ENCODE measurements at regions not wholly inside any gene's neighbourhood (a gene's known extent, or its start where the extent isn't known, plus 50 kb on each side); places are given as distances from the start of the nearest gene placed in this dataset.
"Not testable (repeated sequence)": the region's sequence is repeated elsewhere in the genome, so short reads cannot be mapped to it uniquely, and the experiment has no call there.

GRCh38 chr6:98056955-98057354, 773.9 kb upstream of the MMS22L start:
- DNase-seq, result no peak
- Histone ChIP-seq H3K4me3 (no peak overlapping the region), H3K36me3 (no peaks in the 10 kb centered on the region), H3K9me3 (no peaks in the 10 kb centered on the region), H3K27ac (no peak overlapping the region), H3K27me3 (no peaks in the 10 kb centered on the region), H3K4me1 (no peaks in the 10 kb centered on the region)
- WGBS, 2 donors, result 43 to 51% methylated on average over 5 of the region's 5 CpGs
- intact Hi-C loops (cut with DNase I), result no loop called here
- TF ChIP-seq CTCF (IDR thresholded peaks at IDR 0.05) (no peak), EP300 (IDR thresholded peaks at IDR 0.05) (no peak), POLR2AphosphoS5 (IDR thresholded peaks at IDR 0.05) (no peak), POLR2A (IDR thresholded peaks at IDR 0.05) (no peak)

GRCh38 chr6:98067375-98067774, 767.0 kb upstream of the POU3F2 start:
- Histone ChIP-seq H3K27me3 (no peaks in the 10 kb centered on the region), H3K4me1 (no peaks in the 10 kb centered on the region), H3K4me3 (no peak overlapping the region), H3K36me3 (no peaks in the 10 kb centered on the region), H3K9me3 (no peaks in the 10 kb centered on the region), H3K27ac (no peak overlapping the region)
- intact Hi-C loops (cut with DNase I), result no loop called here
- WGBS, 2 donors, result 42 to 55% methylated on average over 2 of the region's 2 CpGs
- TF ChIP-seq POLR2AphosphoS5 (IDR thresholded peaks at IDR 0.05) (no peak), CTCF (IDR thresholded peaks at IDR 0.05) (no peak), POLR2A (IDR thresholded peaks at IDR 0.05) (no peak), EP300 (IDR thresholded peaks at IDR 0.05) (no peak)
- DNase-seq, result no peak

GRCh38 chr6:98088537-98088936, 745.8 kb upstream of the POU3F2 start:
- intact Hi-C loops (cut with DNase I); H3K4me3 ChIP-seq; H3K4me1 ChIP-seq; H3K27ac ChIP-seq; H3K36me3 ChIP-seq; DNase-seq; H3K9me3 ChIP-seq; H3K27me3 ChIP-seq: not testable (repeated sequence)
- 88 to 92% methylated on average over 8 of the region's 8 CpGs for WGBS, 2 donors

GRCh38 chr6:98092331-98092730, 742.0 kb upstream of the POU3F2 start:
- TF ChIP-seq POLR2AphosphoS5 (IDR thresholded peaks at IDR 0.05) (no peak), CTCF (IDR thresholded peaks at IDR 0.05) (no peak), EP300 (IDR thresholded peaks at IDR 0.05) (no peak), POLR2A (IDR thresholded peaks at IDR 0.05) (no peak)
- intact Hi-C loops (cut with DNase I), result no loop called here
- Histone ChIP-seq H3K27me3 (no peaks in the 10 kb centered on the region), H3K4me3 (no peak overlapping the region), H3K27ac (no peak overlapping the region), H3K9me3 (no peaks in the 10 kb centered on the region), H3K36me3 (no peaks in the 10 kb centered on the region), H3K4me1 (no peaks in the 10 kb centered on the region)
- 51 to 67% methylated on average over 2 of the region's 2 CpGs for WGBS, 2 donors
- no peak for DNase-seq

- TF ChIP-seq EP300 (IDR thresholded peaks at IDR 0.05) (no peak), POLR2A (IDR thresholded peaks at IDR 0.05) (no peak), POLR2AphosphoS5 (IDR thresholded peaks at IDR 0.05) (no peak), CTCF (IDR thresholded peaks at IDR 0.05) (no peak)
- Histone ChIP-seq H3K27ac (no peak overlapping the region), H3K4me1 (no peaks in the 10 kb centered on the region), H3K4me3 (no peak overlapping the region), H3K36me3 (no peaks in the 10 kb centered on the region), H3K27me3 (no peaks in the 10 kb centered on the region), H3K9me3 (no peaks in the 10 kb centered on the region)
- DNase-seq, result no peak
- intact Hi-C loops (cut with DNase I), result no loop called here
- 61 to 78% methylated on average over 4 of the region's 4 CpGs for WGBS, 2 donors
Observed at GRCh38 chr6:98094696-98095095, 739.7 kb upstream of the POU3F2 start.

Measured in sigmoid colon (tissue), 6 donors.